ENCODE measurements at regions not wholly inside any gene's neighbourhood (a gene's known extent, or its start where the extent isn't known, plus 50 kb on each side); places are given as distances from the start of the nearest gene placed in this dataset.

DNA sequence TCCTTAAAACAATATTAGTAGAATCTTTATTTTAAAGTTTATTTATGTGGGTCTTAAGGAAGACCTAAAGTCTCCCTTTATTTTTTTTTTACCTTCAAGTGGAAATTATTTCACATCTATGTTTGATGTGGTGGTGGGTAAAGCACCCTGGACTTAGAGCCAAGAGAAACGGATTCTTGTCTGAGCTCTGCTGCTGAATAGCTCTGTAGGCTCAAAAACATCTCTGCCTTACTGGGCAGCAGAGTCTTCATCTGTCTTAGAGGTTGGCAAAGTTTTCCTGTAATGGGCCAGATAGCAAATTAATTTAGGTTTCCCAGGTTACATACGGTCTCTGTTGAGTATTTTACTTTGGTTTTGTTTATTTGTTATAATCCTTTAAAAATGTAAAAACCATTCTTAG lies 136.5 kb downstream of the CEP135 start:
- TF ChIP-seq, protein P1, sequence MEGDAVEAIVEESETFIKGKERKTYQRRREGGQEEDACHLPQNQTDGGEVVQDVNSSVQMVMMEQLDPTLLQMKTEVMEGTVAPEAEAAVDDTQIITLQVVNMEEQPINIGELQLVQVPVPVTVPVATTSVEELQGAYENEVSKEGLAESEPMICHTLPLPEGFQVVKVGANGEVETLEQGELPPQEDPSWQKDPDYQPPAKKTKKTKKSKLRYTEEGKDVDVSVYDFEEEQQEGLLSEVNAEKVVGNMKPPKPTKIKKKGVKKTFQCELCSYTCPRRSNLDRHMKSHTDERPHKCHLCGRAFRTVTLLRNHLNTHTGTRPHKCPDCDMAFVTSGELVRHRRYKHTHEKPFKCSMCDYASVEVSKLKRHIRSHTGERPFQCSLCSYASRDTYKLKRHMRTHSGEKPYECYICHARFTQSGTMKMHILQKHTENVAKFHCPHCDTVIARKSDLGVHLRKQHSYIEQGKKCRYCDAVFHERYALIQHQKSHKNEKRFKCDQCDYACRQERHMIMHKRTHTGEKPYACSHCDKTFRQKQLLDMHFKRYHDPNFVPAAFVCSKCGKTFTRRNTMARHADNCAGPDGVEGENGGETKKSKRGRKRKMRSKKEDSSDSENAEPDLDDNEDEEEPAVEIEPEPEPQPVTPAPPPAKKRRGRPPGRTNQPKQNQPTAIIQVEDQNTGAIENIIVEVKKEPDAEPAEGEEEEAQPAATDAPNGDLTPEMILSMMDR (IDR thresholded peaks at IDR 0.05; ENCODE audit: low read length, missing control alignments) = no peak
- no peak for DNase-seq (ENCODE audit: low read depth)
- H3K4me3 ChIP-seq (replicated peaks; ENCODE audit: low read depth, low read length) = no peak overlapping the region

DNA sequence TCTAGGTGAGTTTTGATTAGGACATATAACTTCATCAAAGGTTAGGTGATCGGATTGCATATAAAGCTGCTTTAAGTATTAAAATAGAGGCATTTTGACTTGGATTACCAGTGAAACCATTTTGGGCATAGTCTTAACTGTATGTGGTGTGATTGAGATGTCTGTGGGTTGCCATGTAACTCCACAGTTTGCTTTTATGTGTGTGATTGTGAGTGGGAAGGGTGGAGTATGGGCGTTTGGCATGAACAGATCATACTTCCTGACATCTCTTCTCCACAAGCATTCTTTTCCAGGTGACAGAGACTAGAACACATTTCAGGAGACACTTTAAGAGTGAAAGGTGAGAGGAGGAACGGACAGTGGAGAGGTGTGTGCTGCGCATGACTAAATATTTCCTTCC lies 136.1 kb downstream of the CEP135 start:
- TF ChIP-seq, protein P1 (IDR thresholded peaks at IDR 0.05; ENCODE audit: low read length, missing control alignments) = no peak
- DNase-seq (ENCODE audit: low read depth) = no peak
- H3K4me3 ChIP-seq (replicated peaks; ENCODE audit: low read depth, low read length) = no peak overlapping the region

All from fibroblast of pulmonary artery (primary cell).